ENCODE measurements at regions not wholly inside any gene's neighbourhood (a gene's known extent, or its start where the extent isn't known, plus 50 kb on each side); places are given as distances from the start of the nearest gene placed in this dataset.
"Not testable (repeated sequence)": the region's sequence is repeated elsewhere in the genome, so short reads cannot be mapped to it uniquely, and the experiment has no call there.

DNA sequence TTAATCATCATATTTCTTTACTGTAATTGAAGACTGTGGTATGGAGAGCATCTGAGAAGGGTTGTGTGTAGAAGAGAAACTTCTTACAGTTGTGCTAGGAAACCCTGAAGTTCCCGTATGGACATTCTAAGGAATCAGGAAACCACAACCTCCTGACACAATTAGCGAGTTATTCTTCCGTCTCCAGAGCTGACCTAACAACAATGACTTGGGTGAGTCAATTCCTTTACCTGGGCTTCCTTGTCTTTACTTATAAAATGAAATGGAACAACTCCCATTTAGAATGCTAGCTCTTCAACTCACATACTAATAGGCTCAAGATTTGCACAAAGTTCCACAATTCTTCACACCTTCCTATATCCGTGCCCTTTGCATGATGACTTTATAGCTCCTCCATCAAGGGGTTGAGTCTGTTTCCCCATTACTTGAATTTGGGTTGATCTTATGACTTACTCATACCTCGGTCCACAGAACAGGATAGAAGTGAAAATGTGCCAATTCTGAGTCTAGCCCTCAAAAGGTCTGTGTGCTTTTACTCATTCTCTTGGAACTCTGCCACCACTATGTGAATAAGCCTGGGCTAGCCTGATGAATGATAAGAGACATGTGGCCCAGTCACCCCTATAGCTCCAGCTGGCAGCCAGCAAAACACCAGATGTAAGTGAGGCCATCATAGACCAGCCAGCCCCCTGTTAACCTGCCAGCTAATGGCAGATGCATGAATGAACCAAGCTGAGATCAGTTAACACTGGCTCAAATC lies 459.4 kb downstream of the ETNK1 start:
- peak; percentile 64 for DNase-seq (ENCODE audit: low spot score)

DNA sequence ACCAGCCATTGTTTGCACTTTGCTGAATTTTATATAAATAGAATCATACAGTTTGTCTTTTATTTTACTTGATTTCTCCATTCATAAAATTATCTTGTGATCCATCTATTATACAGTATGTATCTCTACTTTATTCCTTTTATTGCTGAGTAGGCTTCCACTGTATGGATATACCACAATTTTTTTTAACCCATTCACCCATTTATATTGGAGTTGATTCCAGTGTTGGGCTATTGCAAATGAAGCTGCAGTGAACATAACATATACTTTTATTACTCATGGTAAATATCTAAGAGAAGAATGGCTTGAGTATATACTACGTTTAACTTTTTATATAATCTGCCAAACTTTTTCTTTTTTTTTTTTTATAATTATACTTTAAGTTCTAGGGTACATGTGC lies 463.6 kb downstream of the ETNK1 start:
- DNase-seq (ENCODE audit: low spot score): no peak

DNA sequence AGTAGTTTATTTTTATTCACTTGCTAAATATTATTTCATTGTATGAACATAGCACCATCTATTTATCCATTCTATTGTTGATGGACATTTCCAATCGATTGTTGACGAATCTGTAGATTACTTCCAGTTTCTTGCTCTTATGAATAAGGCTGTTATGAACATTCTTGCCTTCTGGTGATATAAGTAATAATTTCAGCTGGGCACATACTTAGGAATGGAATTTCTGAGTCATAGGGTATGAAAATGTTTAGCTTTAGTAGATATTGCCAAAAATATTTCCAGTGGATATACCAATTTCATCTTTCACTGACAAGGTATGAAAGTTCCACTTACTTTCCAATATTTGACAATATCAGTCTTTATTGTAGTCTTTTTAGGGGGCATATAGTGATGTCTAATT lies 468.5 kb downstream of the ETNK1 start:
- DNase-seq (ENCODE audit: low spot score): no peak

DNA sequence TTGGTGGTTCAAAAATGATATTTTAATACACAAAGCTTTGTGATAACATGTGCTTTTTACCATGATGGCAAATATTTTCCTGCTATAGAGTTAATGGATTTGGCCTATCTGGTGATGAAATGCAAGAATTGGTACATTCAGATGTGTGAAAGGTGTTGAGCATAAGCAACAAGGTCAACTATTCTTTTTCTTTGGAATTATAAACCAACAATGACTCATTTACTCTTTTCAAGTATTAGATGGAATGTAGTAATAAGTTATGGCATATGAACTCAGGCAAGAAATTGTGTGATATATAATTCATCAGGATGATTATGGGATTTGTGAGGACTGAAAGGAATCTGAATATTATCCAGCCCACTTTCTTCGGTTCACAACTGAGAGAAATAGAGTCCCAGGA lies 471.4 kb downstream of the ETNK1 start:
- DNase-seq (ENCODE audit: low spot score): no peak

DNA sequence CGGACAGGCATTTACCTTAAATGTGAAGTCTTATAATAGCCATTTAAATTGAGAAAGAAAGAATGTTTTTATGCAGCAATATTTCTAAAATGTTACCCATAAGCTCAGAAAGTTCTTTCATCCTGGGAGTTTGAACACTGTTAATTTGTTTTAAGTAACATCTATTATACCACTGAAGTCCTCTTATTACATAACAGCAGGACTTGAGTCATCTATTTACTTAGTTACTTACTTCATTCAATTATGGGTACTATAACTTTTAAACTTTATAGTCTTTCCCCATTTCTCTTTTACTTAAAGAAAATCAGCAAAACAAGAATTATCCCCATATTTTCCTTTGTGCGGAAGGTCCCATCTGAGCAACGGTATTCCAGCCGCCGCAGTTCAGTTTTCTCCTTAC lies 473.1 kb downstream of the ETNK1 start:
- DNase-seq (ENCODE audit: low spot score): no peak

DNA sequence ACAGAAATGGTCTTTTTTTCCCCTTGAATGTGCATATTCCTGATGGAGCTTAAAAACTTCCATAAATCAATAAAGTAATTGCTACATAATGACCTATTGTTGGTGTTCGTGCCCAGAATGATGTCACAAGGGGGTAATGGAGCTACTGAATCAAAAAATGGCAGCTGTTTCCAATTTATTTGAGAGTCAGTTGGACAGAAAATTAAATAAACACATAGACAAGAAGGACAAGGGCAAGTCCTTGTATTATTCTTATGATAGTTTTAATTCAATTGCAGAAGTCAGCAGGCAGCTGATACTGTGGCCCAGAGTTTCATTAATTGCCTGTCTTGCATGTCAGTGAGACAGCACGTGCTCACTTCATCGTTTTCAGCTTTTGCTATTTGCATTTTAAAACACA lies 473.5 kb downstream of the ETNK1 start:
- DNase-seq (ENCODE audit: low spot score): no peak

DNA sequence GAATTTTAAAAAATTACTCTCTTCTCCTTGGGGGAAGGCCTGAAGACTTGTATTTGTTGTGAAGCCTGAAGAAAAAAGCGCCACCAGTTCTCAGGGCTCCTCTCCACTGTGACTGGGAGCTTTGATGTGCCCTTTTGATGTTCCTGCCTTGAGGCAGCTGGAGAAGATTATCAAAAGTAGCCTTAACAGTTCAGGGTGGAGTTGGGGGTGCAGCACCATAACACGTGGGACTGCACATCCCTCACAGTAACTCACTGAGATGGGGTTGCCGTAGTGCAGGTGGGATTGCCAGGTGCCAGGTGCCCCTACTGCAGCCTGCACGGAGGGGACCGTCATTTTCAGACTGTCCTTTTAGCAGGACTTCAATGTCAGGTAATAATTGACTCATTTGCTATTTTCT lies 474.1 kb downstream of the ETNK1 start:
- no peak for DNase-seq (ENCODE audit: low spot score)

DNA sequence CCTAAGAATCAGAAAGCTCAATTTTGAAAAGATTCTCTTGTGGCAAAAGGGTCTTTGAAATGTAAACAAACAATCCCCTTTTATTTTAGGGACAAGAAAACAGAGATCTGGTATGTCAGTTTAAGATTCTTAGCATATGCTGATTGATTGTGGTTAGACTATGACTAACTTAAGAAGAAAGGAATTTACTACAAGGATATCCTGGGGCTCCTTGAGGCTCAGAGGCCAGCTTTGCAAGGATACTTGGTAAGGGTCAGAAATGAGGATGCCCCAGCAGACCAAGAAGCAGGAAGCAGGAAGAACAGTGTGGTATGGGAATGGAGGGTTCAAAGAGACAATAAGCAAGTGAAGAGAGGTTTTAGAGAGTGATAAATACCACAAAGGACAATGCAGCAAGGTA lies 474.6 kb downstream of the ETNK1 start:
- no peak for DNase-seq (ENCODE audit: low spot score)

DNA sequence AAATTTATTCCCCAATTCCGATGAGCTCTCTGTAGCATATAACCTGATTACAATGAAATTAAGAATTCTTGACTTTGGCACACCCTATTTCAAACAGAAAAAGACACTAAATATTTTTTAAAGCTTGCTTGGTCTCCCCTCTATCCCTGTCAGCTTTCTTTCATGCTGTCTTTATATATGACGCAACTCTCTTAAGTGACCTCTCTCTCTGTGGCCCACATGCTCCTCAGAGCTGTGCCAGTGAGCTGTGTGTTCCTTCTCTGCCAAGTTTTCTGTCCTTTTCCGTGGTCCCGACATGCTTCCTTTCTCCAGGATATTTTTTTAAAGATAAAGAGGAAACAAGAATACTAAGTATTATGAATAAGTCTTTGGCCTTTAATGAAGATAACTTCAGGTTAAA lies 484.0 kb downstream of the ETNK1 start:
- no peak for DNase-seq (ENCODE audit: low spot score)

DNA sequence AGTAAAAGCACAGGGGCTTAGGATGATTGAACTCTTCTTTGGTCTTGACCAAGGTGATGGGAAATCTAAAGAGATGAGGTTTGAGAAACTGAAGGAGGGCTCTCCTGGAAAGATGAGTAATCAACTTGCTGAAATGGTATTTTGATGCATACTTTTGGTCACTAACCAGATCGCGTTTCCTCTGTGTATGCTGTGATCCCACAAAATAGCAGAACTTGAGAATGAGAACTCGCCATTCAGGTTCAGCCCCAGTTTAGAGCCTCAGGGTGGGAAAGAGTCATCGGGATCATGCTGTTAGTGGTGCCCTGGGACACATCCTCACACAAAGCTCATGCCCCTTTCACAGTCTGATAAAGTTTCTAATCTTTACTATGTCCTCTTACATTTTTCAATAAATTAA lies 488.8 kb downstream of the ETNK1 start:
- no peak for DNase-seq (ENCODE audit: low spot score)

DNA sequence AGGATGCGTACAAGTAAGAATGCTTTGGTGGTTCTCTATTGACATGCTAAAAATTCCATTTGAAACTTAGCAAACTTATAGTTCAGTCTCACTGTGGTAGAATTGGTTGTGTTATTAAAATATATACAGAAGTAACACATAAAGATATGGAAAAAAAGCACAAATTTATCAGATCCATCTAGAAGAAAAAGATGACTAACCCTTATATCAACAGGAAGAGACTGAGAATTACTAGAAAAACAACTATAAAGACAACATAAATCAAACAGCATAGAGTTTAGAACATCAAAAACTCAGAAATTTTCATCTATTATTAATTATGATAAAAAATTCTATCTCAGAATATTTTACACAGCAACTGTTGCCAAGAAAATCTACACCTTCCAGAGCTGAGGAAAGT lies 491.0 kb downstream of the ETNK1 start:
- DNase-seq (ENCODE audit: low spot score): no peak

DNA sequence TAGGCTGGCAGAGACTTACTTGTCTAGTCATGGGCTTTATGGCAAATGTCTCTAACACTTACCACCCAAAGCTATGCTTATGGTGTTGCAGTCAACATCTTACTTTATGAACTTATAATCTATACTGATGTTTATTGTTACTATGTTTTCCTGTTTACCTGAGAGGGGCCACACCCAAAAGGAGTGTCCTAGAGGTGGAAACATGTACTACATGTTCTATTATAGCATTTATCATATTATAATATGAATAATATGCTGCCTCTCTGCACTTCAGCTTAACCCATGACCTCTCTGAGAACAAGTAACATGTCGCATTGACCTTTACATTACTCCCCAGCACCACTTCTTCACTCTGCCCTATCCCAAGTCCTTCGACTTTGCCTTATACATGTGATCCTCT lies 501.8 kb downstream of the ETNK1 start:
- no peak for DNase-seq (ENCODE audit: low spot score)

DNA sequence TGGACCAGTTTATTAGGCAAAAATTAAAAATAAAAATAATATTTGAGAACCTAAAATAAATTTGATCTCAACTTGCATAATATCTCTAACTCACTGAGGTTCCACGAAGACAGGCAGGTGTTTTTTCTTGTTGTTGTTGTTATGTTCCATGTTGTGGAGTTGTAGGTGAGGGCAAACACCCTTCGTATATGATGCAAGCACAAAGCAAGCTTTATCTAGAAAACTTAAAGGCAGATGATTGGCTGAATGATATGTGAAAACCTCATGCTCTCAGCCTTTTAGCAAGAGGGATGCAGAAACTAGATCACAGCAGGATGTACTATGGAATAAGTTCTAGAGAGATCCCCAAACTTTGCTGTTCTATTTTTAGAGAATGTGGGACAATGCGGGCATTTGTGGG lies 502.7 kb downstream of the ETNK1 start:
- DNase-seq (ENCODE audit: low spot score): no peak

DNA sequence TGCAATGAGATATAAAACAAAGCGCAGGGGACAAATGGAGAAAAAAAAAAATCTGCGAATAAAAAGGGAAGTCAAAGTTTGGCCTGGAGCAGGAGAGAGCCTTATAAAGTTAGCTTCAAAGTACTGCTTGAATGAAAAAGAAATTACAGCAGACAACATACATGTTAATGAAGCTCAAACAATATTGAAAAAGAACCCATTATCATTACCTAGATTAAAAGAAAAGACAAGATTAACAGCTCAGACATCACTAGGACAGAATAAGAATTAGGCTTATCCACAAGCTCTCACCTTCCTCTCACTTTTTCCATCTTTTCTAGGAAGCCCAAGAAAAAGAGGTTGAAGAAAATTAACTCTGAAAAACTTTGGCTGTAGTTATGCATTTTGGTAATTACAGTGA lies 503.5 kb downstream of the ETNK1 start:
- DNase-seq (ENCODE audit: low spot score): no peak

DNA sequence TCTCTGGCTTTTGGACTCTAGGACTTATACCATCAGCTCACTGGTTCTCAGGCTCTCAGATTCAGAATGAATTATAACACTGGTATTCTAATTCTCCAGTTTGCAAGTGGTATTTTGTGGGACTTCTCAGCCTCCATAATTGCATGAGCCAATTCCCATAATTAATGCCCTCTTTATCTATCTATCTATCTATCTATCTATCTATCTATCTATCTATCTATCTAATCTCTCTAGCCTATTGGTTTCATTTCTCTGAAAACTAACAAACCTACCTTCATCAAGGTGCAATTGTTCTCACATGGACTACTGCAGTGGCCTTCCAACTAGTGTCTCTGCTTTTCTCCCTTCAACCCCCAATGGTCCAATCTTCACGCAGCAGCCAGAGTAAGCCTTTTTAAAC lies 507.4 kb downstream of the ETNK1 start:
- no peak for DNase-seq (ENCODE audit: low spot score)

DNA sequence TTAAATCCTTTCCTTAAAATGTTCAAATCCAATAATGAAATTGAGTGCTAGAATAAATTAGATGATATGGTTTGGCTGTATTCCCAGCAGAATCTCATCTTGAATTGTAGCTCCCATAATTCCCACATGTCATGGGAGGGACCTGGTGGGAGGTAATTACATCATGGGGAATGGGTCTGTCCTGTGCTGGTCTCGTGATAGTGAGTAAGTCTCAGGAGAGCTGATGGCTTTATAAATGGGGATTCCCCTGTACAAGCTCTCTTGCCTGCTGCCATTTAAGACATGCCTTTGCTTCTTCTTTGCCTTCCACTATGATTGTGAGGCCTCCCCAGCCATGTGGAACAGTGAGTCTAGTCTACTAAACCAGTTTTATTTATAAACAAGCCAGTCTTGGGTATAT lies 508.5 kb downstream of the ETNK1 start:
- no peak for DNase-seq (ENCODE audit: low spot score)

DNA sequence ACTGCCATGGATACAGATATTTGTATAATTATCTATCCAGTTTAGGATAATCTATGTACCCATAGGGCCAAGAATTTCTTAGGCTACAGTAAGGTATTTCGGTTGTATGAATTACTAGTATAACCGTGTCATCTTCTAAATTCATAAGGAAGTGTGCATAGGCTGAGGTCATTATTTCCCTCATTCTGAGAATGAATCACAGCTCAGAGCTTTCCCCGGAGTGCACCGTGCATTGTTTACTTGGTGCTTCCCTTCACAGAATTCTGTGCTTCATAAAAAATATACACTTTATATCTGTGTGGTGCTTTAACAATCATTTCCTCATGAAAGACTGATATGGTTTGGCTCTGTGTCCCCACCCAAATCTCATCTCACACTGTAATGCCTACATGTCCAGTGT lies 514.1 kb downstream of the ETNK1 start:
- DNase-seq (ENCODE audit: low spot score): no peak

DNA sequence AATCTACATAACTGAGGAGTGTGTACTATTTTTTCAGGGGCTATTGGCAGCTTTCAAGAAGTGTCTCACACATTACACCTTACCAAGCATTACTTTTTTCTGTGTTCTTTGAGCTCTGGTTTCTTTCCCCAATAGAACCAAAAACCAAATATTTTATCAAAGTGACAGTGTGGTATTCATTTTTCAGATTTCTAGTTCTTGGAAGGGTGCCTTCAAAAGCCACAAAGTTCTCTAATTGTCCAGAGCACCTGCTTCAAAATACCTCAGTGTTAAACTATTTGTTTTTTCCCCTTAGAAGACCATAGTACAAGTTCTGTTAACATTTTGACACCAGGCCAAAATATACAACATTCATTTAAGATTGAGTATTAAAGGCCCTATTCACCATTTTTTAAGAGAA lies 515.7 kb downstream of the ETNK1 start:
- DNase-seq (ENCODE audit: low spot score): no peak

DNA sequence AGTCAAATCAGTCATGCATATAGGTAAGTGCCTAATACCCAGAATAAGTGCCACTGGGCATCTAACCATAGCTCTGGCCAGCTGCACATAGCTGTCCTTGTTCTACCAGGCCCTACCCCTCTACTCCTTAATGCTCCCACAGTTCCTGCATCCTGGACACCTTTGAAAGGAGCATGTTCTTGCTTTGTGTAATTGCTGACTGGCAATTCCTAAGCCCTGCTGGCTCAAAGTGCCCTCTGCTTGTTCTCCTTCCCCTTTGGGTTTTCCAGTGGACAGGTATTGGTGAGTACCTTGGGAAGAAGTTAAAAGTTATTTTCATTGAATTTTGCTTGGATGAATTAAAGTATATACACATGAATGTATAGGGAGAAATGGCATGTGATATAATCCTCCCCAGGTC lies 516.4 kb downstream of the ETNK1 start:
- DNase-seq (ENCODE audit: low spot score): no peak

DNA sequence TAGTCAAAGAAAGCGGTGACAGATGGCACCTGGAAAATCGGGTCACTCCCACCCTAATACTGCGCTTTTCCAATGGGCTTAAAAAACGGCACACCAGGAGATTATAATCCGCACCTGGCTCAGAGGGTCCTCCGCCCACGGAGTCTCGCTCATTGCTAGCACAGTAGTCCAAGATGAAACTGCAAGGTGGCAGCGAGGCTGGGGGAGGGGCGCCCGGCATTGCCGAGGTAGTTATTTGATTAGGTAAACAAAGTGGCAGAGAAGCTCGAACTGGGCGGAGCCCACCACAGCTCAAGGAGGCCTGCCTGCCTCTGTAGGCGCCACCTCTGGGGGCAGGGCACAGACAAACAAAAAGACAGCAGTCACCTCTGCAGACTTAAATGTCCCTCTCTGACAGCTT lies 521.1 kb downstream of the ETNK1 start:
- not testable (repeated sequence) for DNase-seq (ENCODE audit: low spot score)

DNA sequence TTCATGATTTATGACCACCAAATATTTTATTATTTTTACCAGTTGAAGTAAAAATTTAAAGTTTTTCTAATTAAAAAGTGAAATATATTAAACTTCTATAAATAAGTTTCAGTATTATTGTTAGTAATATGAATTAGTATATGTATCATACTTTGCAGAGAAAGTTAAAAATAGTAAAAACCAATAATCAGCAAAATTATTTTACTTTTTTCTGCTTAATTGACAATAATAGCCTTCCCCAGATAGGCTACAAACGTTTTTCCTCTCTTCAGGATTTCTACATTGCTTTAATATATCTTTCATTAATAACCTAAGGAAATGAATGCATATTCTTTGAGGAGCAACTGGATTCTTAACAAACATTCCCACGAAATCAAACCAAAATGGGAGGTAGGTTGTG lies 543.5 kb downstream of the ETNK1 start:
- DNase-seq (ENCODE audit: low spot score): no peak

DNA sequence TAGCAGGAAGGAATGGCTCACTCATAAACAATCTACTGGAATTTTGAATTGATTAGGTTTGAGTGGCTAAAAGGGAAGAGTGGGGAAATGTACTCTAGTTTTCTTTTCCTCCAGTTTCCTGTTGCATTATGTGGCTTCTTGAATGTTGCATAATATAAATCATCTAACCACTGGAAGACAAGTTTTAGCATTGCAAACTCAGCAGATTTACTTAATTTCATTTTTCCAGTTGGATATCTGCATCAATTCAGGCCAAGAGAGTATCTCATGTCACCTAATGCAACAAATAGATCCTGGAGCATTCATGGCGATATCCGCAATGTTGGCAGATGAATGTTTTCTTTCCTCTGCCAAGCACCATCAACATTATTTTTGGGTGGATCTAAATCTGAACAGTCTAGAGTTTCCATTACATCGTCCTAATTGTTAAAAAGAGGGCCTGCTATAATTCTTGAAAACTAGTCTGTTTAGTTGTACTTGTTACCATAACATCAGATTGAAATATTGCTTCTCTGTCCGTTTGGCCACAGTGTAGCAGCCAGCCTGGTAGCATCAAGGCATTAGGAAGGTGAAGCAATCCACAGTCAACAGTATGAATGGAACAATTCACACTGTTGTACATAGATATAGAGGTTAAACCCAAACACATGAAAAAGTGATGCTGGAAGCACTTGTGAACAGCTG lies 544.2 kb downstream of the ETNK1 start:
- no peak for DNase-seq (ENCODE audit: low spot score)

DNA sequence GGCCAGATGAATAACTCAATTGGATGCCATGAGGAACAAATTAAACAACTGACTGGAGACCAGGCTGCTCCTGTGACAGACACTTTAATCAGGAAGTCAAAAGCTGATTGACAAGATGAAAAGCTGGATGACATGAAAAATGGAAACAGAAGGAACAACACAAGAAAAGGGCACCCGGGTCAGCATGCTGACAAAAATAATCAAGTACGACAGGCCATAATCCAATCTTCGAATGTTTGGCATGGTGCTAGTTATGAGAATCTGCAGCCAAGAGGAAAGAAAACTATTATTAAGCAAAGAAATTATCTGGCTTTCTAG lies 544.7 kb downstream of the ETNK1 start:
- DNase-seq (ENCODE audit: low spot score): no peak

DNA sequence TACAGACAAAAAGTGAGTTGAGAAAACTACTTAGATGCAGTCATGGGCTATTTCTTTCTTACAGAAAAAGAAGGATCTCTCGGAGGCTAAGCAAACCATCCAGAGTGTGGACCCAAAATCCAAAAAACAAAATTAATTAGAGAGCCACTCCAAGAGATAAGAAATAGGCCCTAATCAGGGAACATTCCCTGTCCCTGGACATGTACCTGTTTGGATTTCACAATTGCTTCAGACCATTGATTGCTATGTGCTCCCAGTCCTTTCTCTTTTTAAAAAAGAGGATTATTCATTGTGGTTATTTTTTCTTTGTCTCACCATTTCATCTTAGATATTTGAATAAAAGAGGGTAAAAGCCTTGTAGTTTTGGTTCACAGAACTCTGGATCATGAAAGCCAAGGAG lies 549.9 kb downstream of the ETNK1 start:
- no peak for DNase-seq (ENCODE audit: low spot score)

Data from LoVo (cell line).